HK-2 (cell line): ENCODE measurements at regions not wholly inside any gene's neighbourhood (a gene's known extent, or its start where the extent isn't known, plus 50 kb on each side); places are given as distances from the start of the nearest gene placed in this dataset.

Source experiments
- DNase-seq: peaks from one replicate; pipeline ENCODE4 v3.0.0-alpha.2; 2018; ENCODE audit not compliant: unreplicated experiment

- DNase-seq: no peak
Observed at GRCh38 chr2:239498981-239499634, 98.3 kb upstream of the HDAC4 start.

- DNase-seq: no peak
Observed at GRCh38 chr2:239498576-239498975, 97.8 kb upstream of the HDAC4 start.

GRCh38 chr2:239496700-239497099 is 95.9 kb upstream of the HDAC4 start:
- DNase-seq: no peak

- no peak for DNase-seq
Observed at GRCh38 chr2:239495791-239496233, 95.0 kb upstream of the HDAC4 start.

DNA sequence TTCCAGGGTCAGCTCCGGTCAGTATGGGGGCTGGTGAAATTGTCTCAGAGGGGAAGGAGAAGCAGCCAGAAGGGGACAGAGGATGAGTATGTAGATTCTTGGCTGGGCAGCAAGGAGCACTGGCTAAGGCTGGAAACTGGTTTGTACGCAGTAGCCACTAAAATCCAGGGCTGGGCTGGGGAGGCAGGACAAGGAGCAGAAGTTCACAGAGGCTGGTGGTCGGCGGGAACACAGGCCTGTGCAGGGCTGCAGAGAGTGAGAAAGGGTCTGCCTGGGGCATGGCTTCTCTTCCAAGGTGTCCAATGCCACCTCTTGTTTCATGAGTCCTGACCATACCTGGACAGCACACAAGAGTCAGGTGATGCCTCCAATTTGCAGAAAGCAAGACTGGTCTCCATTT is 94.4 kb upstream of the HDAC4 start:
- no peak for DNase-seq

- DNase-seq: no peak
Observed at GRCh38 chr2:239494578-239494977, 93.8 kb upstream of the HDAC4 start.

- no peak for DNase-seq
Observed at GRCh38 chr2:239489481-239489880, 88.7 kb upstream of the HDAC4 start.

GRCh38 chr2:239488125-239488524 is 87.3 kb upstream of the HDAC4 start:
- DNase-seq: no peak

DNA sequence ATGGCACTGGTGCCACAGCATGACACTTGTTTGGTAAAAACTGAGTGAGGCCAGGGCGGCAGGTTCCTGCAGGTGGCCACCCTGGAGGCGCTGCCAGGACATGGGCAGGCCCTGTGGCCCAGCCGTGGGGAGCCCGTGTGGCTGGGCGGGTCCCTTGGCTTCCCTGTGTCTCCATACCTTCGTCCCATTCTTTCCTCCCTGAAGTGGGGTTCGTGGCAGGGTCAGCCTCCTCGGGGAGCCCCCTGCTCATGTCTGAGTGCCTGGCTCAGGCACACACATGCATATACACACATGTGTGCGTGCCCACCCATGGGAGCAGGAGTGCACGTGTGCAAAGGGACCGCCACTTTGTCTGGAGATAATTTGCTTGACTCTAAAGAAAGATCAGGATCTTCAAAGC is 86.5 kb upstream of the HDAC4 start:
- no peak for DNase-seq

DNA sequence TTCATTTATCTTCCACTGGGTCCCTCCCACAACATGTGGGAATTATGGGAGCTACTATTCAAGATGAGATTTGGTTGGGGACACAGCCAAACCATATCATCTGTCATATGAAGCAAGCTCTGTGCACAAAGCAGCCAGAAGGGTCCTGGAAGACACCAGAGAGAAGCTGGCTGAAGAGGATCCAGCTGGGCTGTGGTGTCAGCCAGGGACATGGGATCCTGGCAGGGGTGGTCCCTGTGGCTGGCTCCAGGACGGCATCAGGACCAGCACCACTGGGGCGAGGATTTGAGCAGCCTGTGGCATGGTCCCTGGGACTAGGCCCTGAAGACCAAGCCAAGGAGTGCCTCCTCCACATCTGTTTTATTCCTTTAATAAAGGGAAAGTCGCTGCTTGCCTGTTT is 84.8 kb upstream of the HDAC4 start:
- DNase-seq: no peak

- DNase-seq: no peak
Observed at GRCh38 chr2:239484571-239485355, 83.9 kb upstream of the HDAC4 start.

DNA sequence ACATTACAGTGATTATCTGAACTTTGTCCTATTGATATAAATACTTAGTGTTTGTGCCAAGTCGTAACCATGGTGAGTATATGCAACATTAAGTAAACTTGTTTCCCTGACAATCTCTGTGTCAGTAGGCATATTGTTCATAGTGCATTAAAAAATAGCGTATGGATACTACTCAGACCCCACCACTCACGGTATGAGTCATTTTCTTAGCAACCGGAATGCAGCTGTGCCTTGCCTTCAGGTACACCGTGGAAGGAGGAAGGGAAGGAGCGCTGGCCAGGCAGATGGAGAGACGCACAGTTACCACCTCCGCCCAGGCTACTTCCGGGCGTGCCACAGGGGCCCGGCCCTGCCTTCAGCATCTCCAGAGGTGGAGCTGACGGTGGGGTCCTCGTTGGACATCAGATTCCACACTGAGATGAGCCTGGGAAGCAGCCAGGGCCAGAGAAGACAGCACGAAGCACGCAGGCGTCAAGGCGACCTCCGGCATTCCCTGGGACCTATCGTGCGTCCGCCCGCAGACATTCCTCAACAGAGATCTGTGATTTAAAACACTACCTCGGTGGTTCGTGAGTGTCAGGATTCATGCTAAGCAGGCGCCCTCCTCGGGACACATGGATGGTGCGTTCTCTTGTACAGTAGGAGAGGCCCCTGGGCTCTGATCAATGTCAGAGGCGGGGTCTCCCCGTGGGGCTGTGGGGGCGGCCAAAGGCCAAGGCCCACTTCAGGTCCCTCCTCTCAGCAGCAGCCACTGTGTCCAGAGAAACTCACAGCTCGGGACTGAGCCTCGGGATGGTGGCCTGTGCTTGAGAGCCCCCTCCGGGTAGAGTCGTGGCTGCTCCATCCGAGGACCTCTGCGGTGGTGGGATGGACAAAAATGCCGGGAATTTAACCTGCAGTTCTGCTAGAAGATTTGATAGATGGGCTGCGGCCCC is 82.2 kb upstream of the HDAC4 start:
- no peak for DNase-seq

DNA sequence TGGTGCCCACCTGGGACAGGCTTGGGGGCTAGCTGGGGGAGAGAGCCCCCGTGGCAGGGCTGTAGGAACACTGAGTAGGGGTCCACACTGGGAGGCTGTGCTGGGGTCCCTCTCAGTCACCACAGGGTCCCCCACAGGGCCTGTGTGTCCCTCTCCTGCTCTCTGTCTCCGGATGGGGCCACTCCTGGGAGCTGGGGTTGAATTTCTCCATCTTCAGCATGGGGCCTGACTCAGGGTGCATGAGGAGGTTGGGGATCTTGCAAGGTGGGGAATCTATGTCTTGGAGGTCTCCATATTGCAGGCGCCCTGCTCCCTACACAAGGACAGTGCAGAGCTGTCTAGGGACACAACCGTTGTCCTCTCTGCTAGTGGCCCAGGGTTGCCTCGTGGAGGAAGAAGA is 78.7 kb upstream of the HDAC4 start:
- DNase-seq: no peak

GRCh38 chr2:239477591-239477990 is 76.8 kb upstream of the HDAC4 start:
- DNase-seq: no peak

DNA sequence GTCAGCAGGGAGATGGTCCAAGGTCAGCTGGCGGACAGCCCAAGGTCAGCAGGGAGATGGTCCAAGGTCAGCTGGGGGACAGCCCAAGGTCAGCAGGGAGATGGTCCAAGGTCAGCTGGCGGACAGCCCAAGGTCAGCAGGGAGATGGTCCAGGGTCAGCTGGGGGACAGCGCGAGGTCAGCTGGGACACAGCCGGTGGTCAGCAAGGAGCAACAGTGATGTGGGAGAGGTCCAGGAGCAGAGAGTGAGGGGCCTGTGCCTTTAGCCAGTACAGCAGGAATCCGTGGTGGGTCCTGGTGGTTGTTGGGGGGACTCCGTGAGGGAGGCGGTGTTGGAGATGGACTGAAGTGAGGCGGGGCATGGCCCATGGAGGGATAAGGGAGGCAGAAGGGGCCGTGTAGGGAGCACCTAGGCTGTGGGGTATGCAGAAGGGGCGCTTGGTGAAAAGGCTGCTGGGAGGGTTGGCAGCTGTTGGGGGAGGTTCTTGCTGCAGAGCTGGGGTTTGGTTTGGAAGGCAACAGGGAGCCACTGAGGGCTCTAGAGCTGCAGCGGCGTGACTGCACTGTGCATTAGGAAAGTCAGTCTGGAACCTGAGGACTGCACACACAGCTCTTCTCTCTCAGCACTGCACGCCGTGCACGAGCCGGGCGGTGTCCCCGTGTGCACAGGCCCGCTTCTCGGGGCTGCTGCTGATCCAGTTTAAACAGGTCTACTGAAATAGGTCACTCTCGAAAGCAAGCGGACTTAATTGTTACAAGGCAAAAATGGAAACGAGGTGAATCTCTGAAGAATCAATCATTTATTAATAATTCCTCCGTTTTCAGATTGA is 76.2 kb upstream of the HDAC4 start:
- DNase-seq: no peak

- no peak for DNase-seq
Observed at GRCh38 chr2:239476029-239476756, 75.4 kb upstream of the HDAC4 start.

DNA sequence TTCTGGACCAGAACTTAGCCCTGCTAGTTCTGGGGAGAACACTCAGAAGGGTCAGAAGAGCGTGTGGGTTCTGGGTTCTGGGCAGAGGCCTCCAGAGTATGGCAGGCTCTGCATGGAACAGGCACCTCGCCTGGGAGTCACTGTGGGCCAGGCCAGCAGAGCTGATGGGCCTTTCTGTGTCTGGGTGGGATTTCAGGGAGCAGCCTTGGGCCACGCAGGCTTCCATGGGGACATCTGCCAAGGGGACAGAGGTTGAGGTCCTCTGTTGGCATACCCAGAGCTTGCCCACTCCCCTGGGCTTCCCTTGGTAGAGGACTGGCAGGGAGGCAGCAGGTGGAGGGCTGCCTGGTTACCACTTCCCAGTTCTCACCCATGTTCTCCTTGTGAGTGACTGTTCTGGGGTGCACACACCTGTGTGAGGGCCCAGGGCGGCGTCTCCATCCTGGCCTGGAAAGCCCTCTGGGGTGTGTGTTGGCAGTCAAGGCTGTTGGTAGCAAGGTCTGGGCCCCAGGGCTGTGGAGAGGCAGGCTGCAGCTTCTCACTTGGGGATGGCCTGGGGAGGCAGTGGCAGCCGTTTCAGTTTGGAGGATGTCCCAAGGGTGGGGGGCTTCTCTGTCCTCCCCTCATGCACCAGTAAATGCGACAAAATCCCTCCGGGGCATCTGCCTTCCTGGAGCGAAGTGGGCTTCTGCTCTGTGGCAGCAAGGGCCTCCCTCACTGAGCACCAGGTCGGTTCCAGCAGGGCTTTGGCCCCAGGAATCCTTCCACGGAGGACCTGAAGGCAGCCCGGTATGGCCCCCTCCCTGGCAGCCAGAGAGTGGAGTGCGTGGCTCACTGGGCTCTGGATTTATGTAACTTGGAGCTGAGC is 74.6 kb upstream of the HDAC4 start:
- no peak for DNase-seq

GRCh38 chr2:239473211-239473805 is 72.5 kb upstream of the HDAC4 start:
- no peak for DNase-seq

DNA sequence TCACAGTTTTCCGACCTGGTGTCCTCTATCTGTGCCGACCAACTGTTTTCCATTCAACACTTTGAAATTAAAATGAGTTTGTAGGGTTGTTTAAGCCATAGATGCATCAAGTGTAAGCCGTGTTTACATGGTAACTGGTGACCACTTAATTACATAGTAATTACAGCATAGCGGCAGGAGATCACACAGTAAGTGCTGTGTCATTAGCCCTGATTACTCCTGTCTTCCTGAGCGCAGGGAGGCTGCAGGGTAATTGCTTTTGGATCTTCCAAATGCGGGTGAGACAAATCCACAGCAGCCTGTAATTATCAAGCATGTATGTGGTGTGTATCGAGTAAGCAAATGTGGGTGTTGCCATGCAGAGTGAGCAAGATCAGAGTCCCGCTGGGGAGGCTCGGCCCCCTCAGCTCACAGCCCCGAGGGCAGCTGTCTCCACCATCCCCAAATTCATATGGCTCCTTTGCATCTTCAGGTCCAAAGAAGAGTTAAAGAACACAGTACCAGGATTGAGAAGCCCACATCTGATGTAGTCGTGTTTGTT is 71.5 kb upstream of the HDAC4 start:
- DNase-seq: no peak
